GM18909 (cell line): ENCODE measurements at regions not wholly inside any gene's neighbourhood (a gene's known extent, or its start where the extent isn't known, plus 50 kb on each side); places are given as distances from the start of the nearest gene placed in this dataset.

Source experiments
- ATAC-seq: cut with Tn5 transposase; IDR thresholded peaks from one replicate; pipeline ENCODE4 v1.9.1; 2021; ENCODE audit warnings: mild to moderate bottlenecking; ENCODE audit not compliant: unreplicated experiment, poor library complexity

DNA sequence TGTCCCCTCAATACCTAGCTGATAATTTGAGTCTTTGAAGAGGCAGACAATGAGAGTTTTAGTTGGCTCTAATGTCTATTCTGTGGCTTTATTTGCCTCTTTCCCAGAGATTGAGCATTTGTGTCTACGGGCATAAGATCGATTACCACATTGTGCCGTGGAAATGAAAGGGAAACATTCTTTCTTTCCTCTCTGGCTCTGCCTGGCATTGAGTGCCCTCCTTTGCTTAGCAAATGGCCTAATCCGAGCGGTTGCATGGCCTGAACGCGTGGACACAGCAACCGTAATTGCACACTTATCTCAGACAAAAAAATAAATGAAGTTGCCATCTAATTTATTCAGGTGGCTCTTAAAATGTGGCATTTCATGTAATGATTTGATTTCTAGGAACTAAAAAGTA is 247.9 kb downstream of the ADGRL2 start:
- ATAC-seq, result no peak

DNA sequence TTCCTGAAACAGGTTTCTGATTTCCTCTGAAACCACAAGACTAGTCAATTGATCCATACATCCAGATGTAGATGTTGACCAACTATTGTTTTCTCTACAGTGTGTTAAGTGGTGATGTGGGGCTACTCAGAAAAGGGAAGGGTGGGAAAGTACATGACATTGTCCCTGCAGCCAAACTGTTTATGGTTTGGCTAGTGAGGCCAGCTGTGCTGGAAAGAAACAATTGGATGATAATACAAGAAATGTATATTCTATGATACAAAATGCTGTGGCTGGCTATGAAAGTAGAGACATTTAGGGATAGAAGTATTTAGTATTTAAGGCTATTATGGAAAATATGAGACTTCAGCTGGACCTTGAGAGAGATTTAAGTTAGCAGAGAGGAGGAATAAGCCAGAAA is 244.5 kb downstream of the ADGRL2 start:
- no peak for ATAC-seq

GRCh38 chr1:82044536-82044935 is 243.8 kb downstream of the ADGRL2 start:
- ATAC-seq, result no peak

DNA sequence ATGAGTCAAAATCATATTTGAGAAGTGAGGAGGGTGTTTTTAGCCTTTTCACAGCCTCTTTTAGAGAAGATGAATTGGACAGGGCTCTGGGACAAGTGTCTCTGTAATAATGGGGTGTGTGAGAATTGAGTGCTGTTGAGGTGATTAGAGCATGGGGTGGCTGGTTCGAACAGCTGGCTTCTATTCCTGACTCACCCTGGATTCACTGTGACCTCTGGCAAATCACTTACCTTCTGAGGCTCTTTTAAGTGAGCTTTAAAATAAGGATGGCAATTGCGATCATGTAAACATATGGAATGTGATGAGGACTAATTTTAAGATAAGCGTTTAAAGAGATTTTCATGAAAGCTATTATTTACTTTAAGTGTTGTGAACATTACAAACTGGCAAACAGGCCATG is 243.4 kb downstream of the ADGRL2 start:
- ATAC-seq, result no peak

- ATAC-seq, result no peak
Observed at GRCh38 chr1:82042306-82043060, 241.7 kb downstream of the ADGRL2 start.
